ENCODE measurements at regions not wholly inside any gene's neighbourhood (a gene's known extent, or its start where the extent isn't known, plus 50 kb on each side); places are given as distances from the start of the nearest gene placed in this dataset.

- no peaks in the 10 kb centered on the region for H3F3A ChIP-seq (ENCODE audit: low read depth)
Measured at GRCh38 chr12:97672870-97673269, 210.3 kb downstream of the RMST start.

DNA sequence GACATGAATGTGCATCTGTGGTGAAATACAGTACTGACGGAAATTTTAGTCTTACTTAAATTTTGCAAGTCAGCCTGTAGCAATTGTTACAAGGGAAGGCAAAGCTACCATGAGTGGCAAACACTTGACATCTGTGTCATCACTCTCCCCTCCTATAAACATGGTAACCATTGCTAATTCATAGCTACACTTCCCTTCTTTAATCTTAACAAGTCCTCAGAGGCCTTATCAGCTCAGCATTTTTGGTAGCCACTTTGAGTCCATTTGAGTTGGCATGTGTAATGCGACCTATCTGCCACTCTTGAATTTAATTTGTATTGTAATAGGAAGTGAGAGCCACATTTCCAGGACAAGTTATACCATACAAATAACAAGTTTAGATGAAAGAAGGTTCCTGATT lies 218.1 kb downstream of the RMST start:
- TF ChIP-seq EZH2 (IDR thresholded peaks at IDR 0.05), result no peak
- TF ChIP-seq CTCF (IDR thresholded peaks at IDR 0.05), result no peak
- TF ChIP-seq EZH2phosphoT487 (IDR thresholded peaks at IDR 0.05), result no peak
- Mint-ChIP-seq H3K36me3 (no peaks in the 10 kb centered on the region), H3K4me3 (no peak overlapping the region), H3K9me3 (peaks cover 6% of the 10 kb centered on the region), H3K27ac (no peak overlapping the region), H3K4me1 (no peaks in the 10 kb centered on the region), H3K27me3 (ENCODE audit: insufficient read depth, low read depth) (no peaks in the 10 kb centered on the region)
- Histone ChIP-seq H2AFZ (replicated peaks) (no peak overlapping the region), H3K79me2 (ENCODE audit: low read depth) (no peaks in the 10 kb centered on the region), H3K9me3 (ENCODE audit: low read depth) (no peaks in the 10 kb centered on the region), H3K27me3 (no peaks in the 10 kb centered on the region), H3F3A (ENCODE audit: low read depth) (no peaks in the 10 kb centered on the region), H3K27ac (no peak overlapping the region), H3K4me3 (no peak overlapping the region), H3K36me3 (no peaks in the 10 kb centered on the region), H3K4me1 (no peaks in the 10 kb centered on the region), H3K9ac (no peak overlapping the region), H3K4me2 (no peak overlapping the region), H4K20me1 (ENCODE audit: low read depth) (no peaks in the 10 kb centered on the region)
- DNase-seq (ENCODE audit: low spot score), result no peak

More at GRCh38 chr12:97672870-97673269, 210.3 kb downstream of the RMST start:
- peaks cover 5% of the 10 kb centered on the region for H3K27me3 Mint-ChIP-seq (ENCODE audit: insufficient read depth, low read depth)
- H3K27ac Mint-ChIP-seq, result no peak overlapping the region
- Histone ChIP-seq H3K9ac (no peak overlapping the region), H4K20me1 (ENCODE audit: low read depth) (no peaks in the 10 kb centered on the region), H3K36me3 (no peaks in the 10 kb centered on the region), H3K79me2 (ENCODE audit: low read depth) (no peaks in the 10 kb centered on the region), H3K27me3 (no peaks in the 10 kb centered on the region), H3K9me3 (ENCODE audit: low read depth) (peaks cover 3% of the 10 kb centered on the region), H3K4me3 (no peak overlapping the region), H3K4me1 (peaks cover 2% of the 10 kb centered on the region), H2AFZ (replicated peaks) (no peak overlapping the region), H3K27ac (no peak overlapping the region), H3K4me2 (no peak overlapping the region)
- DNase-seq (ENCODE audit: low spot score), result no peak
- no peak for TF ChIP-seq CTCF (IDR thresholded peaks at IDR 0.05)
- no peak for TF ChIP-seq EZH2 (IDR thresholded peaks at IDR 0.05)
- TF ChIP-seq EZH2phosphoT487 (IDR thresholded peaks at IDR 0.05), result no peak
- H3K9me3 Mint-ChIP-seq, result peaks cover 12% of the 10 kb centered on the region
- no peak overlapping the region for H3K4me3 Mint-ChIP-seq
- H3K36me3 Mint-ChIP-seq, result peaks cover 1% of the 10 kb centered on the region
- no peaks in the 10 kb centered on the region for H3K4me1 Mint-ChIP-seq

- Histone ChIP-seq H3K4me2 (no peak overlapping the region), H2AFZ (replicated peaks) (peak overlapping the region; percentile 77), H4K20me1 (ENCODE audit: low read depth) (no peaks in the 10 kb centered on the region), H3F3A (ENCODE audit: low read depth) (no peaks in the 10 kb centered on the region), H3K79me2 (ENCODE audit: low read depth) (no peaks in the 10 kb centered on the region), H3K9me3 (ENCODE audit: low read depth) (no peaks in the 10 kb centered on the region), H3K4me1 (no peaks in the 10 kb centered on the region), H3K9ac (no peak overlapping the region), H3K36me3 (no peaks in the 10 kb centered on the region), H3K27me3 (no peaks in the 10 kb centered on the region), H3K4me3 (no peak overlapping the region), H3K27ac (no peak overlapping the region)
- DNase-seq (ENCODE audit: low spot score), result no peak
- Mint-ChIP-seq H3K9me3 (peaks cover 6% of the 10 kb centered on the region), H3K36me3 (no peaks in the 10 kb centered on the region), H3K4me1 (no peaks in the 10 kb centered on the region), H3K4me3 (no peak overlapping the region), H3K27me3 (ENCODE audit: insufficient read depth, low read depth) (no peaks in the 10 kb centered on the region), H3K27ac (no peak overlapping the region)
- no peak for TF ChIP-seq EZH2 (IDR thresholded peaks at IDR 0.05)
- TF ChIP-seq CTCF (IDR thresholded peaks at IDR 0.05), result no peak
- no peak for TF ChIP-seq EZH2phosphoT487 (IDR thresholded peaks at IDR 0.05)
Measured at GRCh38 chr12:97681612-97682504, 219.3 kb downstream of the RMST start.
